PC-9 (cell line): ENCODE measurements at regions not wholly inside any gene's neighbourhood (a gene's known extent, or its start where the extent isn't known, plus 50 kb on each side); places are given as distances from the start of the nearest gene placed in this dataset.

Source experiments
- BruUV-seq: library from RNA; stranded (reverse); fragments of 400-500 nt; replicated peaks from 2 replicates; lab custom pipeline; 2021; lab: Mats Ljungman, UMichigan
- CTCF ChIA-PET: fragments of 300-600 bp; sonication (Branson Sonifier 250); formaldehyde crosslinking; loops from one replicate; lab custom pipeline; 2022; ENCODE audit warnings: antibody characterized with exemption; lab: Charles Lee
- POLR2A ChIA-PET: fragments of 300-600 bp; sonication (Branson Sonifier 250); formaldehyde crosslinking; loops from one replicate; lab custom pipeline; 2022; ENCODE audit warnings: antibody characterized with exemption; ENCODE audit not compliant: unreplicated experiment; lab: Charles Lee
- DNase-seq, 2 experiments: peaks; one replicate each; pipeline versions ENCODE4 v3.0.0 to v3.0.0-alpha.2; 2015 to 2022; ENCODE audit warnings: mixed read lengths in 1 of 2
- H2AFZ ChIP-seq: fragments of 200-600 bp; sonication (generic); 2 replicates; pipeline ENCODE4 v1.8.1; 2017; ENCODE audit warnings: antibody characterized with exemption
- H3F3A ChIP-seq: fragments of 200-600 bp; sonication (generic); 2 replicates; pipeline ENCODE4 v1.8.1; 2017; ENCODE audit warnings: antibody characterized with exemption, mild to moderate bottlenecking, low read depth; ENCODE audit not compliant: insufficient read depth
- H3K27ac ChIP-seq: fragments of 200-600 bp; sonication (generic); 2 replicates; pipeline ENCODE4 v1.6.1; 2016; ENCODE audit warnings: mixed run types
- H3K27me3 ChIP-seq: fragments of 200-600 bp; sonication (generic); 2 replicates; pipeline ENCODE4 v1.6.1; 2016; ENCODE audit warnings: low read depth, mixed run types; ENCODE audit not compliant: insufficient read depth
- H3K36me3 ChIP-seq: fragments of 200-600 bp; sonication (generic); 2 replicates; pipeline ENCODE4 v1.6.1; 2016; ENCODE audit warnings: low read depth, mixed run types
- H3K4me1 ChIP-seq: fragments of 200-600 bp; sonication (generic); replicated peaks from 2 replicates; pipeline ENCODE4 v1.6.1; 2016; ENCODE audit warnings: mixed run types; ENCODE audit not compliant: insufficient read depth
- H3K4me2 ChIP-seq: fragments of 200-600 bp; sonication (generic); 2 replicates; pipeline ENCODE4 v1.6.1; 2017; ENCODE audit warnings: mixed run types
- H3K4me3 ChIP-seq: fragments of 200-600 bp; sonication (generic); 2 replicates; pipeline ENCODE4 v1.6.1; 2016; ENCODE audit warnings: mixed run types
- H3K79me2 ChIP-seq: fragments of 200-600 bp; sonication (generic); 2 replicates; pipeline ENCODE4 v1.6.1; 2017; ENCODE audit warnings: low read depth, mixed run types
- H3K9me2 ChIP-seq: fragments of 200-600 bp; sonication (generic); 2 replicates; pipeline ENCODE4 v1.8.1; 2017; ENCODE audit warnings: mild to moderate bottlenecking; ENCODE audit not compliant: insufficient read depth
- H3K9me3 ChIP-seq: fragments of 200-600 bp; sonication (generic); 2 replicates; pipeline ENCODE4 v1.8.1; 2016; ENCODE audit warnings: low read depth; ENCODE audit not compliant: insufficient read depth
- H4K20me1 ChIP-seq: fragments of 200-600 bp; sonication (generic); 2 replicates; pipeline ENCODE4 v1.8.1; 2017; ENCODE audit not compliant: insufficient read depth
- EZH2 ChIP-seq: fragments of 200-600 bp; sonication (generic); IDR thresholded peaks from 2 replicates; pipeline ENCODE4 v1.8.0; 2017; ENCODE audit warnings: antibody characterized with exemption, low read depth
- intact Hi-C: fragments of 100-400 bp; cut with micrococcal nuclease; formaldehyde crosslinking; loops from one replicate; pipeline ENCODE4 v1.10.0; 2022; ENCODE audit not compliant: unreplicated experiment
- TF ChIP-seq, protein P1 (sequence below): fragments of 200-600 bp; sonication (generic); conservative IDR thresholded peaks from 2 replicates; pipeline ENCODE4 v1.6.1; 2017; ENCODE audit warnings: mixed run types, antibody characterized with exemption, mild to moderate bottlenecking, moderate library complexity

DNA sequence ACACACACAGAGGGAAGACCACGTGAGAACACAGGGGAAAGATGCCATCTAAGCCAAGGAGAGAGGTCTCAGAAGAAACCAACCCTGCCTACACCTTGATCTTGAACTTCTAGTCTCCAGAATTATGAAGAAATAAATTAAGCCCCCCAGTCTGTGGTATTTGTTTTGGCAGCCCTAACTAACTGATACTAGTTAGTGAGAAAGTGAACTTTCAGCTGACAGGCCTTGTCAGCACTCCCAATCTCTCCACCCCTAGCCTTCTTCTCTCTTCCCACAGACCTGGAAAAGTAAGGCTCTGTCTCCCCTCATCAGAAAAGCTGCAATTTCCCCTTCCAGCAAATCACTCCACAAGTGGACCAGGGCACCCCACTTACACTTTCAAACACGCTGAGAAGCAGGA lies 108.6 kb upstream of the CDYL start:
- H3K79me2 ChIP-seq, result no peaks in the 10 kb centered on the region
- intact Hi-C loops, result no loop called here
- no peaks in the 10 kb centered on the region for H3F3A ChIP-seq
- no peaks in the 10 kb centered on the region for H3K36me3 ChIP-seq
- no peak overlapping the region for H3K27ac ChIP-seq
- H3K9me2 ChIP-seq, result no peaks in the 10 kb centered on the region
- H3K4me1 ChIP-seq, result no peaks in the 10 kb centered on the region
- H3K9me3 ChIP-seq, result no peaks in the 10 kb centered on the region
- no peak for DNase-seq
- CTCF ChIA-PET, result interaction anchor here (0.7 kb wide), 1 partner anchor 25 kb away, joined by 5 read pairs; no protein-coding TSS in a partner anchor
- no TSS peak for BruUV-seq
- H3K4me2 ChIP-seq, result no peak overlapping the region
- no peaks in the 10 kb centered on the region for H3K27me3 ChIP-seq
- H4K20me1 ChIP-seq, result no peaks in the 10 kb centered on the region
- TF ChIP-seq EZH2, result no peak
- TF ChIP-seq, protein P1, sequence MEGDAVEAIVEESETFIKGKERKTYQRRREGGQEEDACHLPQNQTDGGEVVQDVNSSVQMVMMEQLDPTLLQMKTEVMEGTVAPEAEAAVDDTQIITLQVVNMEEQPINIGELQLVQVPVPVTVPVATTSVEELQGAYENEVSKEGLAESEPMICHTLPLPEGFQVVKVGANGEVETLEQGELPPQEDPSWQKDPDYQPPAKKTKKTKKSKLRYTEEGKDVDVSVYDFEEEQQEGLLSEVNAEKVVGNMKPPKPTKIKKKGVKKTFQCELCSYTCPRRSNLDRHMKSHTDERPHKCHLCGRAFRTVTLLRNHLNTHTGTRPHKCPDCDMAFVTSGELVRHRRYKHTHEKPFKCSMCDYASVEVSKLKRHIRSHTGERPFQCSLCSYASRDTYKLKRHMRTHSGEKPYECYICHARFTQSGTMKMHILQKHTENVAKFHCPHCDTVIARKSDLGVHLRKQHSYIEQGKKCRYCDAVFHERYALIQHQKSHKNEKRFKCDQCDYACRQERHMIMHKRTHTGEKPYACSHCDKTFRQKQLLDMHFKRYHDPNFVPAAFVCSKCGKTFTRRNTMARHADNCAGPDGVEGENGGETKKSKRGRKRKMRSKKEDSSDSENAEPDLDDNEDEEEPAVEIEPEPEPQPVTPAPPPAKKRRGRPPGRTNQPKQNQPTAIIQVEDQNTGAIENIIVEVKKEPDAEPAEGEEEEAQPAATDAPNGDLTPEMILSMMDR, result no peak
- POLR2A ChIA-PET, result no interaction called here
- H3K4me3 ChIP-seq, result no peak overlapping the region
- H2AFZ ChIP-seq, result no peak overlapping the region

DNA sequence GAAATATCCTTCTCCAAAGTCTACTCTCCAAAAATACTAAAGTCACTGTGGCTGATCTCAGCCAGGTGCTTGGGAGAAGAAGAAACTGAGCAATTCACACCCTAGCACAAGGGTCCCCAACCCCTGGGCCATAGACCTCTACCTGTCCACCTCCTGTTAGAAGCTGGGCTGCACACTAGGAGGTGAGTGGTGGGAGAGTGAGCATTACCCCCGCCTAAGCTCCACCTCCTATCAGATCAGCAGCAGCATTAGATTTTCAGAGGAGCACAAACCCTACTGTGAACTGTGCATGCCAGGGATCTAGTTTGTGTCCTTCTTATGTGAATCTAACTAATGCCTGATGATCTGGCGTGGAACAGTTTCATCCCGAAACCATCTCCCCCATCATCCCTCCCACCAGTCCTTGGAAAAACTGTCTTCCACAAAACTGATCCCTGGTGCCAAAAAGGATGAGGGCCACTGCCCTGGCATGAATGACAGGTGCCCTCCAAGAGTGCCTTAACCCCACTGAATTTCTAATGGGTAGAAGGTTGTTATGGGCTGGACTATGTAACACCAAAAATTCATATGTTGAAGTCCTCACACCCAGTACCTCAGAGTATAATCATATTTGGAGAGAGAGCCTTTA lies 109.2 kb upstream of the CDYL start:
- Histone ChIP-seq H3K27ac (no peak overlapping the region), H3K27me3 (no peaks in the 10 kb centered on the region), H3K4me3 (no peak overlapping the region), H3K9me3 (no peaks in the 10 kb centered on the region), H3K4me2 (no peak overlapping the region), H3K9me2 (no peaks in the 10 kb centered on the region), H3K4me1 (no peaks in the 10 kb centered on the region), H3K36me3 (no peaks in the 10 kb centered on the region), H3F3A (no peaks in the 10 kb centered on the region), H4K20me1 (no peaks in the 10 kb centered on the region), H3K79me2 (no peaks in the 10 kb centered on the region), H2AFZ (no peak overlapping the region)
- no peak for DNase-seq
- CTCF ChIA-PET, result interaction anchor here (0.7 kb wide), 1 partner anchor 26 kb away, joined by 5 read pairs; no protein-coding TSS in a partner anchor
- intact Hi-C loops, result no loop called here
- no TSS peak for BruUV-seq
- POLR2A ChIA-PET, result no interaction called here
- TF ChIP-seq, protein P1, result no peak
- TF ChIP-seq EZH2, result no peak

DNA sequence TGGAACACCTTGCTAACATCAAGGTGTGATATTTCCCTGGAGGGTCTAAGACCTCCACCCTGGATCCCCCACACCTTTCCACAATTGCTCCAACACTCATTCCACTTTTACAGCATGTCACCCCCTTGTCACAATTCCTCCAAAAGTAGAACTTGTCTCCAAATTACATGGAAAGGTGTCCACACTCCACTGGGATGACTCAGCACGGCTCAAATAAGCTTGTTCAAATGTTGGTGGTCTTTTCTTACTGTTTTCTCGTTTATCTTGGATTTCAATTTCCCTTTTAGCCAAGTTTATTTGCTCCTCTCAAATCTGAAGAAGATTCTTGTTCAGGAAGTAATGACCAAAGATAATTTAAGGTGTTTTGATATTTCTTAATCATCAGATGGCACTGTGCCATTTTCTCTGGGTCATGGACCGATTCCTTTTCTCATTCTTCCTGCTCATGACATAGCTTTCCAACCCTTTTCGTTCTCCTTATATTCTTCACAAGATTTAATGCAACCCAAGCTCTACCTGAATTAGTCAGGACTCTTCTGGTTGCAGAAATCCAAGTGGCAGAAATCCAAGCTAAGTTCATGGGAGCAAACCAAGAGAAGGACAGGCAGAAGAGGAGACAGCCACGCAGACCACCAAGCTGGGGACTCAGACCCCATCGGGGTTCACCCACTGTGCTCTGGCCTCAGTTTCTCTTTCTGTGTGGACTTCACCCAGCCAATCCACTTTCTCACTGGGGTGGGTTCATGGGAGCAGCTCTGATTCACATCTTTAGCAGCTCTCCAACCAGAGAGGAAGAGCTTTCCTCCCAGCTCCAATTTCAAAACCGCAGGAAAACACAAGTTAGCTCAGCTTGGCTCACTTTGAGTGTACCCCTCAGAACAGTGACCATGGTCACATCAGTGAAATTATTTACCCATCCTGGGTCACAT lies 110.5 kb upstream of the CDYL start:
- no peaks in the 10 kb centered on the region for H3K9me2 ChIP-seq
- no peak overlapping the region for H2AFZ ChIP-seq
- no peak overlapping the region for H3K4me2 ChIP-seq
- ChIA-PET POLR2A (interaction anchor here (0.5 to 0.7 kb wide), 3 partner anchors 18 to 196 kb away, joined by 6 to 11 read pairs (median 7); no protein-coding TSS in a partner anchor), CTCF (interaction anchor here (0.5 kb wide), 1 partner anchor 115 kb away, joined by 6 read pairs; no protein-coding TSS in a partner anchor)
- H3K27ac ChIP-seq, result no peak overlapping the region
- TF ChIP-seq EZH2, result no peak
- TF ChIP-seq, protein P1, result no peak
- no peak overlapping the region for H3K4me3 ChIP-seq
- no peaks in the 10 kb centered on the region for H3K9me3 ChIP-seq
- intact Hi-C loops, result no loop called here
- H4K20me1 ChIP-seq, result no peaks in the 10 kb centered on the region
- no peaks in the 10 kb centered on the region for H3K79me2 ChIP-seq
- no peaks in the 10 kb centered on the region for H3K36me3 ChIP-seq
- no peaks in the 10 kb centered on the region for H3K27me3 ChIP-seq
- H3K4me1 ChIP-seq, result no peaks in the 10 kb centered on the region
- BruUV-seq, result no TSS peak
- no peak for DNase-seq
- no peaks in the 10 kb centered on the region for H3F3A ChIP-seq
